ENCODE measurements at regions not wholly inside any gene's neighbourhood (a gene's known extent, or its start where the extent isn't known, plus 50 kb on each side); places are given as distances from the start of the nearest gene placed in this dataset.

DNA sequence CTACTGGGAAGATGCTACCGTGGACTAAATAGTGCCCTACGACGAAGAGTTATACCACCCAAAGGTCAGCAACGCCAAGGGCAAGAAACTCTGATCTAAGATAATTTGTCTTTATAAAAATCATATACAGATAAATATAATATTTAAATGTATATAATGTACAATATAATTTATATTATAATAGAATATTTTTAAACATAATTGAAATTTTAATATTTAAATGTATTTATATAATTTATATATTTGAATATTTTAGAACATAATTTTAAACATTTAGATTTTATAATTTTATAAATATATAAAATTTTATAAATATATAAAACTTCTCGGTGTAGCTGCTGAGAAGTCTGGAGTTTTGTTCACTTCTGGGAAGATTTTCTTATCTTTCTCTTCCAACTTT is 209.2 kb downstream of the FOXL1 start:
- no peaks in the 10 kb centered on the region for H3K9me3 ChIP-seq (ENCODE audit: control insufficient read depth, low read length)
- H3K4me3 ChIP-seq (ENCODE audit: low read depth, low read length): no peak overlapping the region
- no peaks in the 10 kb centered on the region for H3K4me1 ChIP-seq
- H3K36me3 ChIP-seq (ENCODE audit: control insufficient read depth, insufficient read depth, low read length): no peaks in the 10 kb centered on the region
- no peak overlapping the region for H2AFZ ChIP-seq
- H3K4me2 ChIP-seq (ENCODE audit: low read length): no peak overlapping the region
- H3K27ac ChIP-seq: no peak overlapping the region
- TF ChIP-seq, protein P1, sequence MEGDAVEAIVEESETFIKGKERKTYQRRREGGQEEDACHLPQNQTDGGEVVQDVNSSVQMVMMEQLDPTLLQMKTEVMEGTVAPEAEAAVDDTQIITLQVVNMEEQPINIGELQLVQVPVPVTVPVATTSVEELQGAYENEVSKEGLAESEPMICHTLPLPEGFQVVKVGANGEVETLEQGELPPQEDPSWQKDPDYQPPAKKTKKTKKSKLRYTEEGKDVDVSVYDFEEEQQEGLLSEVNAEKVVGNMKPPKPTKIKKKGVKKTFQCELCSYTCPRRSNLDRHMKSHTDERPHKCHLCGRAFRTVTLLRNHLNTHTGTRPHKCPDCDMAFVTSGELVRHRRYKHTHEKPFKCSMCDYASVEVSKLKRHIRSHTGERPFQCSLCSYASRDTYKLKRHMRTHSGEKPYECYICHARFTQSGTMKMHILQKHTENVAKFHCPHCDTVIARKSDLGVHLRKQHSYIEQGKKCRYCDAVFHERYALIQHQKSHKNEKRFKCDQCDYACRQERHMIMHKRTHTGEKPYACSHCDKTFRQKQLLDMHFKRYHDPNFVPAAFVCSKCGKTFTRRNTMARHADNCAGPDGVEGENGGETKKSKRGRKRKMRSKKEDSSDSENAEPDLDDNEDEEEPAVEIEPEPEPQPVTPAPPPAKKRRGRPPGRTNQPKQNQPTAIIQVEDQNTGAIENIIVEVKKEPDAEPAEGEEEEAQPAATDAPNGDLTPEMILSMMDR (IDR thresholded peaks at IDR 0.05): no peak
- H3K9ac ChIP-seq: no peak overlapping the region
- no peaks in the 10 kb centered on the region for H3K79me2 ChIP-seq
- no peaks in the 10 kb centered on the region for H3K27me3 ChIP-seq (ENCODE audit: control insufficient read depth, insufficient read depth, low read length)

DNA sequence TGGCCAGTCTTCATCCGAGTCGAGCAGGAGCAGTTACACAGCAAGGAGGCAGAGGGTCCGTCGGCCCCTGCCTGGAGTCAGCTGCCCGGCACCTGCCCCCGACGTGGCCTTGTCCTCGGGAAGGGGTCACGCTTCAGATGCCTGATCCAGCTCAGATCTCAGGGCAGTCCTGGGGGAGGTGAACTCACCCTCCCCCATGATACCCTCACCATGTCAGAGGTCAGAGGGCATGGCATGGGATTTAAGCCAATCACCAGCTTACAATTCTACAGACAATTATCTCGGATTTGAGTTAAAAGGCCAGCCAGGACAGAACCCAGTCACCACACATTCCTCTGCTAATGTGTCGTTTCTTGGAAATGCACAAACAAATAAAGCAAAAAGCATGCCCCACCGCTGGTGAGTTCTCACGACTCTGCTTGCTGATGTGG is 211.3 kb downstream of the FOXL1 start:
- Histone ChIP-seq H3K79me2 (no peaks in the 10 kb centered on the region), H3K4me1 (no peaks in the 10 kb centered on the region), H3K9ac (no peak overlapping the region), H3K4me3 (ENCODE audit: low read depth, low read length) (no peak overlapping the region), H3K9me3 (ENCODE audit: control insufficient read depth, low read length) (no peaks in the 10 kb centered on the region), H3K27me3 (ENCODE audit: control insufficient read depth, insufficient read depth, low read length) (no peaks in the 10 kb centered on the region), H3K27ac (no peak overlapping the region), H2AFZ (no peak overlapping the region), H3K4me2 (ENCODE audit: low read length) (no peak overlapping the region), H3K36me3 (ENCODE audit: control insufficient read depth, insufficient read depth, low read length) (no peaks in the 10 kb centered on the region)
- TF ChIP-seq, protein P1 (IDR thresholded peaks at IDR 0.05): no peak

DNA sequence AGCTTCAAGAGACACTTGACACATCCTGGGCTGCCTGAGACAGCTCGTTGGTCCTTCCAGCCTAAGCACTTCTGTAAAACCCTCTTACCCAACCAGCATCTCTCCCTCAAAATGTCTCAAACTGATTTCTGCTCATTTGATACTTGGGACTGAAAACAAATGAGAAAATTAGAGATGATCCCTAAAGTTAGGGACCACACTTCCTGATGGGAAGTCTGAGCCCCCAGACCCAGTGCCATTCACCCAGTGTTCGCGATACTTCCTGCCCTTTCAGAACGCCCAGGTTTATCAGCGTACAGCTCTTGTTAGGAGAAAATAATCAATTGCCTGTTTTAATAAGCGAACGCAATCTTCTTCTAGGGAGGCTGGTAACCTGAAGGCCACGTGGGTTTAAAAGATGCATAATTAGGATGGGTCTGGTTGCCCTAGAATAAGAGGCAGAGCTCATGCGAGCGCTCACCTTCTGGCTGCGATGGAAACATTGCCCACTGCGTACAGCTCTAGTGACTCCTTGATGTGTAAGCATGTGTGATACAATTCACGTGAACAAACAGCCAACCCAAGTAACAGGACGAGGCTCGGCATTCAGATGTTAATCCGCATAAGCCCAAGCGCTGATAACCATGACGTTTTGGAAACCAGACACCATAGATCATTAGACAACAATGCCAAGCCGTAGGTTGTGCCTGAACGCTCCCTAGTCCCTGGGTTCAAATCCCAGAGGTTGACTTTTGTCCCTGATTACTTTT is 213.1 kb downstream of the FOXL1 start:
- Histone ChIP-seq H3K4me3 (ENCODE audit: low read depth, low read length) (no peak overlapping the region), H3K27ac (no peak overlapping the region), H3K9ac (no peak overlapping the region), H2AFZ (no peak overlapping the region), H3K4me1 (no peaks in the 10 kb centered on the region), H3K9me3 (ENCODE audit: control insufficient read depth, low read length) (no peaks in the 10 kb centered on the region), H3K27me3 (ENCODE audit: control insufficient read depth, insufficient read depth, low read length) (no peaks in the 10 kb centered on the region), H3K4me2 (ENCODE audit: low read length) (no peak overlapping the region), H3K79me2 (no peaks in the 10 kb centered on the region), H3K36me3 (ENCODE audit: control insufficient read depth, insufficient read depth, low read length) (no peaks in the 10 kb centered on the region)
- TF ChIP-seq, protein P1 (IDR thresholded peaks at IDR 0.05): no peak

DNA sequence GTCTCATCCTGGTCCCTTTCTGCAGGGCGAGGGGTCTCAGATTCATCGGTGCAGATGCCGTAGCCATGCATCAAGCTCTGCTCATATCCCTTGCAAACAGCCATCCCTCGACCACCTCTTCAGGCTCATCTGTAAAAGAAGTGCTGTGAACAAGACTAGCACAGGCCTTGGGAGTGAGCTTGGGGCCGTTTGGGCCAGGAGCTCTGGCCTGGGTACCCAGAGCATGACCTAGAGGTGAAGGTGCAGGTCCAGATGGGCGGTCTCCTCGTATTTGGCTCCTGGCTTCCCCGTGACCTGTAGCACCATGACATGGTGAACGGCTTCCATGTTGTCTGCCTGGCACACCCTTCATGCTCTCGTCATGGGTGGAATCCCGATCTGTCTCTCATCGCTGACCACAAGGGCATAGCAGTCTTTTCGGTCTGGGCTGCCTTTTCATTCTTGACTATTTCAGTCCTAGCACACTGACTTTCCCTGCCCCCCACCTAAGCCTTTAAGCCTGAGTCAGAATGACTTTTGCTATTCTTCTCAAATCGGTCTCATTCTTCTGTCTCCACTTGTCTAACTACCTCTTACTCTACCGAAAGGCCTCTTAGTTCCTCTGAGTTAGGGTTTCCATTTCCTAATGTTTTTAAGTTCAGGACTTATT is 216.0 kb downstream of the FOXL1 start:
- Histone ChIP-seq H3K4me3 (ENCODE audit: low read depth, low read length) (no peak overlapping the region), H3K4me1 (no peaks in the 10 kb centered on the region), H3K9me3 (ENCODE audit: control insufficient read depth, low read length) (no peaks in the 10 kb centered on the region), H2AFZ (no peak overlapping the region), H3K27me3 (ENCODE audit: control insufficient read depth, insufficient read depth, low read length) (no peaks in the 10 kb centered on the region), H3K4me2 (ENCODE audit: low read length) (no peak overlapping the region), H3K9ac (no peak overlapping the region), H3K27ac (no peak overlapping the region), H3K36me3 (ENCODE audit: control insufficient read depth, insufficient read depth, low read length) (no peaks in the 10 kb centered on the region), H3K79me2 (no peaks in the 10 kb centered on the region)
- TF ChIP-seq, protein P1 (IDR thresholded peaks at IDR 0.05): no peak
